ENCODE measurements at regions not wholly inside any gene's neighbourhood (a gene's known extent, or its start where the extent isn't known, plus 50 kb on each side); places are given as distances from the start of the nearest gene placed in this dataset.
A peak's percentile ranks its signal among the peaks of the same experiment; 100 is the strongest.

DNA sequence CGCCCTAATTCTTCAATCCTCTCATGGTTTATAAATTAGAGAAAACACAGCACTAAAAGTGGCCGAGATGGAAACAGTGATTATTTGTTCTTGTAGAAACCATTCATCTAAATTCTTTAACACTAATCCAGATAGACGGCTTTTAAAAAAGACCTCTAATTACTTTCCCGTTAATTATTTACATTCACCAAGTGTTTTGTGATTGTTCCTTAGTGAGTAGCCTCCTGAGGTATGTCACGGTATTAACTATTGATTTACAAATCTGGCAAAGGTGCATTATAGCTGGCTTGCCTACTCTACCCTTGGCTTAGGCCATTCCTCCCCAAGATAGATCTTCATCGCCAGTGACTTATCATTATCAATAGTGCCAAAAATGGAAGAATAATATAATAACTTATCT, 436.4 kb upstream of the ST6GAL2 start:
- peaks cover 20% of the 10 kb centered on the region for H3K4me1 ChIP-seq (ENCODE audit: control insufficient read depth, insufficient read depth, low read length)
- no peak overlapping the region for H3K9ac ChIP-seq (ENCODE audit: low read length)
- no peak overlapping the region for H3K4me3 ChIP-seq (ENCODE audit: low read length)
- peaks cover 14% of the 10 kb centered on the region for H3K27me3 ChIP-seq (replicated peaks; ENCODE audit: control insufficient read depth, insufficient read depth, low read length)
- H3K9me3 ChIP-seq (ENCODE audit: control insufficient read depth, low read length): peaks cover 7% of the 10 kb centered on the region
- DNase-seq (ENCODE audit: low read depth): no peak
- no peaks in the 10 kb centered on the region for H3K36me3 ChIP-seq (ENCODE audit: control insufficient read depth, insufficient read depth, low read length, severe bottlenecking)

GRCh38 chr2:107323946-107324565, 438.1 kb upstream of the ST6GAL2 start:
- DNase-seq (ENCODE audit: low read depth): no peak
- H3K27me3 ChIP-seq (replicated peaks; ENCODE audit: control insufficient read depth, insufficient read depth, low read length): peaks cover 14% of the 10 kb centered on the region
- no peak overlapping the region for H3K4me3 ChIP-seq (ENCODE audit: low read length)
- no peaks in the 10 kb centered on the region for H3K36me3 ChIP-seq (ENCODE audit: control insufficient read depth, insufficient read depth, low read length, severe bottlenecking)
- H3K9me3 ChIP-seq (ENCODE audit: control insufficient read depth, low read length): peaks cover 17% of the 10 kb centered on the region
- H3K9ac ChIP-seq (ENCODE audit: low read length): no peak overlapping the region
- peaks cover 20% of the 10 kb centered on the region for H3K4me1 ChIP-seq (ENCODE audit: control insufficient read depth, insufficient read depth, low read length)

DNA sequence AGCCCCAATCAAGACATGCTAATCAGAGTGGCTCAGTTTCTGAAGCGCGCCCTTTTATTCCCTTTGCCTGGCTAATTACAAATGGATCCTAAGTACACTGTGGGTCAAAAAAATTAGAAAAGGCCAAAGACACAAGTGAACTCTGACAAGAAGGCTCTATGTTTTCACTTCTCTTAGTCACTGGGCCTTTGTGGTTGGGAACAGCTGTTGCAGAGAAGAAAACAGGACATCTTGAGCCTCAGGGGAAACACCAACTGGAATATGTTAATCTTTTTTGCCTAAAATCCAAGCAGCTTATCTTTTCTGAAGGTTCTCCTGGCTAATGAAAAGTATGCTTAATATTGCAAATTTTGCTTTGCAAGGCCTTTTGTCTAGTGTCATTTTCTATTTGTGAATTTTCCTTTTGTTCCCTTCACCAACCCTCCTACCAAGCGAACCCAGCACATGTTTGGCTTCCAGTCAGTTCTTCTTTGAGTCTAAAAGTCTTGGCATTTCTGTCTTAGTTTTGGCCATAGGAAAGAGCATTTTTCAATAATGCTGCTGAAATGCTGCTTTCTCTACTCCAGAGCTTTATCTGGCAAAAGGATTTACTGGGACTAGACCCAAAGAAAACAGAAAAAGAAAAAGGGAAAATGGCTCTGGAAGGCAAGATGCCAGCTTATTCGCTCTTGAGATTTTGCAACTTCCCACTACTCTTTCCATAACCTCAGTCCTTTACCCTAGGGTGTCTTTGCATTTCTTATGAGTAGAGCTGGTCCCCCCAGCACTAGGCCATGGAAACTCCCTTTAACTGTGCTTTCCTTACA, 440.2 kb upstream of the ST6GAL2 start:
- H3K4me3 ChIP-seq (ENCODE audit: low read length): peak overlapping the region; percentile 31
- no peaks in the 10 kb centered on the region for H3K36me3 ChIP-seq (ENCODE audit: control insufficient read depth, insufficient read depth, low read length, severe bottlenecking)
- H3K27me3 ChIP-seq (replicated peaks; ENCODE audit: control insufficient read depth, insufficient read depth, low read length): peaks cover 6% of the 10 kb centered on the region
- peak overlapping the region; percentile 14 for H3K9ac ChIP-seq (ENCODE audit: low read length)
- H3K9me3 ChIP-seq (ENCODE audit: control insufficient read depth, low read length): peaks cover 17% of the 10 kb centered on the region
- H3K4me1 ChIP-seq (ENCODE audit: control insufficient read depth, insufficient read depth, low read length): peaks cover 20% of the 10 kb centered on the region
- DNase-seq (ENCODE audit: low read depth): peak; percentile 93

GRCh38 chr2:107334306-107334705, 448.3 kb upstream of the ST6GAL2 start:
- peak; percentile 50 for DNase-seq (ENCODE audit: low read depth)
- Histone ChIP-seq H3K36me3 (ENCODE audit: control insufficient read depth, insufficient read depth, low read length, severe bottlenecking) (no peaks in the 10 kb centered on the region), H3K4me1 (ENCODE audit: control insufficient read depth, insufficient read depth, low read length) (peaks cover 24% of the 10 kb centered on the region), H3K9ac (ENCODE audit: low read length) (no peak overlapping the region), H3K27me3 (replicated peaks; ENCODE audit: control insufficient read depth, insufficient read depth, low read length) (no peaks in the 10 kb centered on the region), H3K4me3 (ENCODE audit: low read length) (no peak overlapping the region), H3K9me3 (ENCODE audit: control insufficient read depth, low read length) (no peaks in the 10 kb centered on the region)

DNA sequence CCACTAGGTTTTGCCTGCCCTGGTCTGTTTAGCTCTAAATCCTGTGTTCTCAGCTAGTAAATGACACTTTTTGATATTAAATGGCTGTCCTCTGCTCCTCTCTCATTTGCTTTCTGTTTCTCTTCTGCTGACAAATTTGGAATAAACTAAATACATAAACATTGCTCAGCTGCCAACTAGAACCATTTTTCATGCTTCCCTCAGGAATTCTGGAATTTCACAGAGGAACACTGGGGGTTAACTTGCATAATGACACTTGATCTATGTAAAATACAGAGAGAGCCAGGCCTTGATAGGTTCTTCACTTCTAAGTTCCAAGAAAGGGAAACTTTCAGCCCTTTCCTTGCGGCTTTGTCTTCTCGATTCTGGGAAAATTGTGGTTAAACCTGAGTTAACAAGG, 450.6 kb upstream of the ST6GAL2 start:
- Histone ChIP-seq H3K9me3 (ENCODE audit: control insufficient read depth, low read length) (peaks cover 9% of the 10 kb centered on the region), H3K4me1 (ENCODE audit: control insufficient read depth, insufficient read depth, low read length) (peaks cover 24% of the 10 kb centered on the region), H3K9ac (ENCODE audit: low read length) (no peak overlapping the region), H3K4me3 (ENCODE audit: low read length) (no peak overlapping the region), H3K27me3 (replicated peaks; ENCODE audit: control insufficient read depth, insufficient read depth, low read length) (no peaks in the 10 kb centered on the region), H3K36me3 (ENCODE audit: control insufficient read depth, insufficient read depth, low read length, severe bottlenecking) (no peaks in the 10 kb centered on the region)
- DNase-seq (ENCODE audit: low read depth): peak; percentile 44

DNA sequence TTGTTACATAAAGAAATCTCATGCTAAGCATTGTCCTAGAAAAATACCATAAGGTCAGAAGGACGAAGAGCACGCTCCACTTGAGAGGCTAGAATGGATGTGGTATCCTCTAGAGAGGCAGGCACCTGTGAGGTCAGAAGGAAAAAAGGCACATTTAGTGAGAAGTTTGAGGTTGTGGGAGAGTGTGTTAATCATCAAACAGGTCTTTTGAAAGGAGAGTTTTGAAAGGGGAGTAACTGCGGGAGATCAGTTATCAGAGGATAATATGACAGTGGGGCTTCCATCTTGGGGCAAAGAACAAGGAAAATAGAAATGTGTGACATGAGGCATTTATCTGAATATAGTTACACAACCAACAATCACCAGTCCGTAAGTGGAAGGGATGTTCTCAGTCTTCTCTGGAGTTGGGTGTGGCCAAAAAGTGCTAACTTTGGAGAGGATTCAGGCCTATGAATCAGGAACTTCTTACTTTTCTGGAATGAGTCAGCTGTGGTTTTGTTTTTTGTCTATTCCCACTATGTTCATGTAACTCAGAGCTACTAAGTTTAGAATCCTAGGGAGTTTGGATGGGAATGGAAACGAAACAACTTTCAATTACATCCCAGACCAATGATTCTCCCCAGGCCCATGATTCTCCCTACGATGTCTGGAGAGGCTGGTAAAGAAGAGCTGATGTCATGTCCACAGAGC, 451.4 kb upstream of the ST6GAL2 start:
- peak overlapping the region; percentile 39 for H3K9ac ChIP-seq (ENCODE audit: low read length)
- H3K27me3 ChIP-seq (replicated peaks; ENCODE audit: control insufficient read depth, insufficient read depth, low read length): no peaks in the 10 kb centered on the region
- H3K36me3 ChIP-seq (ENCODE audit: control insufficient read depth, insufficient read depth, low read length, severe bottlenecking): no peaks in the 10 kb centered on the region
- peaks cover 24% of the 10 kb centered on the region for H3K4me1 ChIP-seq (ENCODE audit: control insufficient read depth, insufficient read depth, low read length)
- peaks cover 14% of the 10 kb centered on the region for H3K9me3 ChIP-seq (ENCODE audit: control insufficient read depth, low read length)
- peak overlapping the region; percentile 29 for H3K4me3 ChIP-seq (ENCODE audit: low read length)
- DNase-seq (ENCODE audit: low read depth): peak; percentile 75

GRCh38 chr2:107338059-107338458, 452.1 kb upstream of the ST6GAL2 start:
- peaks cover 24% of the 10 kb centered on the region for H3K4me1 ChIP-seq (ENCODE audit: control insufficient read depth, insufficient read depth, low read length)
- H3K36me3 ChIP-seq (ENCODE audit: control insufficient read depth, insufficient read depth, low read length, severe bottlenecking): no peaks in the 10 kb centered on the region
- peak overlapping the region; percentile 29 for H3K4me3 ChIP-seq (ENCODE audit: low read length)
- DNase-seq (ENCODE audit: low read depth): no peak
- peak overlapping the region; percentile 39 for H3K9ac ChIP-seq (ENCODE audit: low read length)
- no peaks in the 10 kb centered on the region for H3K27me3 ChIP-seq (replicated peaks; ENCODE audit: control insufficient read depth, insufficient read depth, low read length)
- peaks cover 21% of the 10 kb centered on the region for H3K9me3 ChIP-seq (ENCODE audit: control insufficient read depth, low read length)

DNA sequence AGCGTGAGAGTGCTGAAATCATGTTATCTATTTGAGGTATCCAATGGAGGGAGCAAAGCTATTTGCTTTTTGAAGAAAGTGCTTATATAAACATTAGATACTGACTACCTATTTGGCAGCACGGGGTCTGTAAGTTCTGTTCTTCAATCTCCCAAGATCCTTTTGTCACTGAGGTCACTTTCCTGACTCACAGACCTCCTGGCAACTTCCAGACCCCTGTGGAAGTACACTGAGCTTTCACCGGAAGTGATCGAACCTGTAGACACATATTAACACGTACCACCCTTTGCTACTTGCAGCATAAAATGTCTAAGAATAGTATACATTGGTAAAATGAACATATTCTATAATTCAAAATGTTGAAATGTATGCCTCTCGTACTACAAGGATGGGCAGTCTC, 452.6 kb upstream of the ST6GAL2 start:
- peaks cover 22% of the 10 kb centered on the region for H3K9me3 ChIP-seq (ENCODE audit: control insufficient read depth, low read length)
- H3K4me1 ChIP-seq (ENCODE audit: control insufficient read depth, insufficient read depth, low read length): peaks cover 24% of the 10 kb centered on the region
- no peaks in the 10 kb centered on the region for H3K36me3 ChIP-seq (ENCODE audit: control insufficient read depth, insufficient read depth, low read length, severe bottlenecking)
- no peak for DNase-seq (ENCODE audit: low read depth)
- H3K27me3 ChIP-seq (replicated peaks; ENCODE audit: control insufficient read depth, insufficient read depth, low read length): no peaks in the 10 kb centered on the region
- H3K9ac ChIP-seq (ENCODE audit: low read length): no peak overlapping the region
- H3K4me3 ChIP-seq (ENCODE audit: low read length): peak overlapping the region; percentile 29

DNA sequence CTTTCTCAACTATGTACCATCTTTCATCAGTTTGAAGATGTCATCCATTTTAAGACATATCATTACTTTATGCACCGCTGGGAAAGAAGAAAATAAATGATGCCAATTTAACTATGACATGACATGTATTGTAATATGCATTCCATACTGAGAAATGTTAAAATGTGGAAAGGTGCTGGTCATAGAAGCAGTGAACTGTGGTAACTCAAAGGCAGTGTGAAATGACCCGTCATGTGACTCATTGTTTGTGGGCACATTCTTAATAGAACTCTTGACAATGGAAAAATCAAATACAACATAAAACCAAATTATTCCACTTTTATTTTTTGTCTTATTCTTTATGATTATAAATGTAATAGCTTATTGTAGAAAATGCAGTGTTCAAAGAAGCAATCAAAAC, 455.0 kb upstream of the ST6GAL2 start:
- no peaks in the 10 kb centered on the region for H3K36me3 ChIP-seq (ENCODE audit: control insufficient read depth, insufficient read depth, low read length, severe bottlenecking)
- H3K4me1 ChIP-seq (ENCODE audit: control insufficient read depth, insufficient read depth, low read length): peaks cover 24% of the 10 kb centered on the region
- peaks cover 22% of the 10 kb centered on the region for H3K9me3 ChIP-seq (ENCODE audit: control insufficient read depth, low read length)
- no peak overlapping the region for H3K4me3 ChIP-seq (ENCODE audit: low read length)
- no peak overlapping the region for H3K9ac ChIP-seq (ENCODE audit: low read length)
- no peak for DNase-seq (ENCODE audit: low read depth)
- no peaks in the 10 kb centered on the region for H3K27me3 ChIP-seq (replicated peaks; ENCODE audit: control insufficient read depth, insufficient read depth, low read length)

- DNase-seq (ENCODE audit: low read depth): no peak
- H3K36me3 ChIP-seq (ENCODE audit: control insufficient read depth, insufficient read depth, low read length, severe bottlenecking): no peaks in the 10 kb centered on the region
- H3K4me1 ChIP-seq (ENCODE audit: control insufficient read depth, insufficient read depth, low read length): no peaks in the 10 kb centered on the region
- peaks cover 4% of the 10 kb centered on the region for H3K9me3 ChIP-seq (ENCODE audit: control insufficient read depth, low read length)
- no peaks in the 10 kb centered on the region for H3K27me3 ChIP-seq (replicated peaks; ENCODE audit: control insufficient read depth, insufficient read depth, low read length)
- H3K4me3 ChIP-seq (ENCODE audit: low read length): no peak overlapping the region
- H3K9ac ChIP-seq (ENCODE audit: low read length): no peak overlapping the region
Observed at GRCh38 chr2:107349329-107349728, 463.4 kb upstream of the ST6GAL2 start.

GRCh38 chr2:107354175-107354574, 468.2 kb upstream of the ST6GAL2 start:
- H3K27me3 ChIP-seq (replicated peaks; ENCODE audit: control insufficient read depth, insufficient read depth, low read length): no peaks in the 10 kb centered on the region
- no peak overlapping the region for H3K4me3 ChIP-seq (ENCODE audit: low read length)
- H3K36me3 ChIP-seq (ENCODE audit: control insufficient read depth, insufficient read depth, low read length, severe bottlenecking): no peaks in the 10 kb centered on the region
- DNase-seq (ENCODE audit: low read depth): peak; percentile 40
- peaks cover 4% of the 10 kb centered on the region for H3K9me3 ChIP-seq (ENCODE audit: control insufficient read depth, low read length)
- no peak overlapping the region for H3K9ac ChIP-seq (ENCODE audit: low read length)
- H3K4me1 ChIP-seq (ENCODE audit: control insufficient read depth, insufficient read depth, low read length): no peaks in the 10 kb centered on the region
